NT2/D1 (cell line): ENCODE measurements at regions not wholly inside any gene's neighbourhood (a gene's known extent, or its start where the extent isn't known, plus 50 kb on each side); places are given as distances from the start of the nearest gene placed in this dataset.

ENCODE experiments used
- DNase-seq: peaks from one replicate; pipeline ENCODE4 v3.0.0-alpha.2; 2011; ENCODE audit warnings: low read depth, low spot score
- H3K27me3 ChIP-seq: 2 replicates; pipeline ENCODE4 v1.6.0; 2011; ENCODE audit warnings: mild to moderate bottlenecking; ENCODE audit not compliant: insufficient read length, insufficient read depth
- H3K36me3 ChIP-seq: 2 replicates; pipeline ENCODE4 v1.6.1; 2011; ENCODE audit warnings: mild to moderate bottlenecking, low read length, mixed read lengths; ENCODE audit not compliant: insufficient read depth, insufficient read length
- H3K4me1 ChIP-seq: 2 replicates; pipeline ENCODE4 v1.5.1; 2011; ENCODE audit not compliant: insufficient read depth, insufficient read length
- H3K4me3 ChIP-seq: 2 replicates; pipeline ENCODE4 v1.5.1; 2011; ENCODE audit warnings: low read depth; ENCODE audit not compliant: insufficient read length
- H3K9ac ChIP-seq: 2 replicates; pipeline ENCODE4 v1.6.0; 2011; ENCODE audit warnings: low read depth; ENCODE audit not compliant: insufficient read length
- H3K9me3 ChIP-seq: 2 replicates; pipeline ENCODE4 v1.5.1; 2011; ENCODE audit warnings: mild to moderate bottlenecking, low read length; ENCODE audit not compliant: insufficient read depth
- SUZ12 ChIP-seq: IDR thresholded peaks from 2 replicates; pipeline ENCODE4 v1.6.1; 2011; ENCODE audit not compliant: insufficient read length, insufficient read depth; ENCODE audit errors: extremely low read depth
- YY1 ChIP-seq: IDR thresholded peaks from 2 replicates; pipeline ENCODE4 v1.6.1; 2011; ENCODE audit not compliant: insufficient read length, insufficient read depth
- ZNF274 ChIP-seq: IDR thresholded peaks from 2 replicates; pipeline ENCODE4 v1.6.1; 2011; ENCODE audit warnings: mild to moderate bottlenecking, low read depth, low read length

DNA sequence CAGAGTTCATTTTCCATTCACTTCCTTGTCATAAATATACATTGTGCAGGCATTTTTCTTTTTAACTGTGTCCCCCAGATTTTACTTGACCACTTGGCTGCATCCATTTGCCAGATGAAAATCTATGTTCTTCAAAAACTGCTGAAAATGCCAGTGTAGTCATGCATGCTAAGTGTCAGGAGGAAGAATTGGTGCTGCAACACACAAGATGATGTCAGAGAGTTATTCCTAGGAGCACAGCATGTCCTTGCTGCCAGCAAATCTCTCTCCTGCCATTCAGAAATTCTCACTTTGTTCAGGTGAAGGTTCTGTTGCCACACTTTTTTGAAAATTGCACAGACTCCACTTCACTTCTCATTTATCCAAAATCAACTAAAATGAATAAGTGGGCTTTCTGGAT lies 106.4 kb upstream of the MAGI3 start:
- TF ChIP-seq SUZ12 (no peak), YY1 (no peak), ZNF274 (no peak)
- Histone ChIP-seq H3K27me3 (no peaks in the 10 kb centered on the region), H3K4me3 (no peak overlapping the region), H3K4me1 (no peaks in the 10 kb centered on the region), H3K9me3 (no peaks in the 10 kb centered on the region), H3K9ac (no peak overlapping the region), H3K36me3 (no peaks in the 10 kb centered on the region)
- DNase-seq: no peak

DNA sequence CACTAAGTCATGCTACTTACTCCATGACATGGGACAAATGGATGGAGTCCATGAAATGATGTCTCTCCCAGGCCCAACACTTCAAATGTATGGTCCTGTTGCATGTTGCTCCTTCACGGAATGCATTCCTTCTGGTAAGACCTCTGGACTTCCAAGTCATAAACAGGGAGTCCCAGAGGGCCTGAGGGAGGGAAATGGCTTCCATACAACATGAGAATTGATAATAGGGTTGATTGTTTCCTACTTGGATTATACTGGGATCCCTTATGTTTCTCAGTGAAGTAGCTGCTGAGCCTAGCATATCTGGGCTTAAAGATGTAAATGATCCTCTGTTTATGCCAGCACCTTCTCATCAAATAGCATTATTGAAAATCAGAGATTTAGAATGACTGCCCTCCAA lies 104.2 kb upstream of the MAGI3 start:
- no peak for TF ChIP-seq ZNF274
- TF ChIP-seq SUZ12: no peak
- no peak for TF ChIP-seq YY1
- DNase-seq: no peak
- no peaks in the 10 kb centered on the region for H3K4me1 ChIP-seq
- no peaks in the 10 kb centered on the region for H3K27me3 ChIP-seq
- H3K9me3 ChIP-seq: no peaks in the 10 kb centered on the region
- no peak overlapping the region for H3K9ac ChIP-seq
- H3K4me3 ChIP-seq: no peak overlapping the region
- no peaks in the 10 kb centered on the region for H3K36me3 ChIP-seq

DNA sequence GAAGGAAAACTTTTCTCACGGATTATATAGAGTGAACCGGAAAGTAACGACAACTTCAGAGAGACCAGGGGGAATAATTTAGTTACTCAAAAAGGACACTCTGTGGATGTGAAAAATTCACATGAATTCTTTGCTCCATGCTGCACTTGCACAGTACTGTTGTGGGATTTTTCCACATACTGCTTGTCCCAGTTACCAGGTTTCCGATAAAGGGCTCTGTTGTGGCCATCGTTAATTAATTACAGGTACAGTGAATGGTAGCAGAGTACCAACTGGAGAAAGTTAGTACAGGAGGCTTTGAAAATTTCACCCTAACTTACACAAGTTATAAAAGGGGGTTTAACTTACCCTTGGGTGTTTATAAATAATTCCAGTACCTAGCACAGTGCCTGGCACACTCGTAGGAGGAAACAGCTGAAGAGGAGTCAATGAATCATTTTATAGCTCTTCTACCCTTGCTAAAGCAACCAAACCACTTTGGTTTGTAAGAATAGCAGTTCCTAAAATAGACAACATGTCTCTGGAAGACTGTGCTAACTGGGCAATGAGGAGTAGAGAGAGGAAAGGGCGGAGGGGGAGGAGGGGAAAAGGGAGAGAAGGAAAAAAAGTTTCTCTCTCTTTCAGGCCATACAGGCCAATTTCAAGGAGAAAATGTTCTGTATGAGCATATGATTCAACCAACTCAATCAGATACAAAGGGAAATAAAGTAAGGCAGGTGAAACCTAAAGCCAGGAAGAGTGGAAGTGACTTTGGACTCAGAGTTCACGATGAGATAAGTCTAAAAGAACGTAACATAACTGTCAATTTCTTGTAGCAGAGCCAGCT lies 98.3 kb upstream of the MAGI3 start:
- no peaks in the 10 kb centered on the region for H3K4me1 ChIP-seq
- no peak for DNase-seq
- H3K9me3 ChIP-seq: no peaks in the 10 kb centered on the region
- no peak overlapping the region for H3K4me3 ChIP-seq
- H3K27me3 ChIP-seq: no peaks in the 10 kb centered on the region
- H3K36me3 ChIP-seq: no peaks in the 10 kb centered on the region
- no peak overlapping the region for H3K9ac ChIP-seq
- TF ChIP-seq YY1: no peak
- TF ChIP-seq ZNF274: no peak
- TF ChIP-seq SUZ12: no peak

DNA sequence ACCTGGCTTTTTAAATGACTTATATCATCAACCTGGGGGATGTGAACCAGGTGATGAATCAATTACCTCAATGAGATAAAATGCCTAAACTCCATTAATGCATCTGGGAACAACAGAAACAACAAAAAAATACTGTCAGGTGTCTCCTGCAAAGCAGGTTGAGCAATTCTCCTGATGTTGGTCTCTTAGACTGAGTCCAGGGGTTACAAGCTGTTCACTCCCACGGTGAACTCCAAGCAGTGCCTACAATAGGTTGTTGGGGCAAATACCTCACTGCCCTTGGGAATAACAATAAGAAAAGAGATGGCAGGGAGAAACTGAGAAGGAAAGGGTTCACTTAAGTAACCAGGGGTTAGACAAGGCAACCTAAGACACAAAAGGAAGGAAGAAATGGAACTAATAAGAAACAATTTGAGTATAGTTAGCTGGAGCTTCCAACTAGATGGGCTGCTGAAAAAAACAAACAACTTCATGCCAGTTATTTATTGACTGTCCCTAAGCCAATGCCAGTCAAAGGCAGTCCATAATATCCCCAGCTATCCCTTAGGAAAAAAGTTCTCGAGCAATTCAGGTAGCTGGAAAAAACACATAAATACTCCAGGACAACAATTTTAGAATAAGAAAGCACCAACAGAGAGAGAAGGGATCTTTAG lies 97.6 kb upstream of the MAGI3 start:
- TF ChIP-seq SUZ12 (no peak), YY1 (no peak), ZNF274 (no peak)
- H3K27me3 ChIP-seq: no peaks in the 10 kb centered on the region
- DNase-seq: no peak
- H3K36me3 ChIP-seq: no peaks in the 10 kb centered on the region
- H3K4me3 ChIP-seq: no peak overlapping the region
- no peaks in the 10 kb centered on the region for H3K4me1 ChIP-seq
- no peaks in the 10 kb centered on the region for H3K9me3 ChIP-seq
- no peak overlapping the region for H3K9ac ChIP-seq

- Histone ChIP-seq H3K4me3 (no peak overlapping the region), H3K4me1 (no peaks in the 10 kb centered on the region), H3K9ac (no peak overlapping the region), H3K36me3 (no peaks in the 10 kb centered on the region), H3K9me3 (no peaks in the 10 kb centered on the region), H3K27me3 (no peaks in the 10 kb centered on the region)
- DNase-seq: no peak
- no peak for TF ChIP-seq ZNF274
- TF ChIP-seq YY1: no peak
- no peak for TF ChIP-seq SUZ12
Observed at GRCh38 chr1:113293256-113293626, 97.1 kb upstream of the MAGI3 start.

DNA sequence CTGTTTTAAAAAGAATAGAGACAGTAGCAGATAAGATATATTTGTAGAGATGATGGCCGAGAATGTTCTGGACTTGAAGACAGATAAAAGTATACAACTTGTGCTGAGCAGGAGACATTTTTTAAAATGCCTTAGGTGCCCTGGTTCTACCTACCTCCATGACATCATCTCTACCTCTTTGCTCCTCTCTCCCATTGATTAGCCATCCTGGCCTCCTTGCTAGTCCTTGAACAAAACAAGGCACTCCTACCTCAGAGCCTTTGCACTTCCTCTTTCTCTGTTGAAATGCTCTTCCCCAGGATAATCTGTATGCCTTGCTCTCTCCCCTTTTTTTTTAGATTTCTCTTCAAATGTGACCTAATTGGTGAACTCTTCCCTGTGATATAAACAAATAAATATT lies 92.6 kb upstream of the MAGI3 start:
- Histone ChIP-seq H3K36me3 (no peaks in the 10 kb centered on the region), H3K9me3 (no peaks in the 10 kb centered on the region), H3K9ac (no peak overlapping the region), H3K27me3 (no peaks in the 10 kb centered on the region), H3K4me3 (no peak overlapping the region), H3K4me1 (no peaks in the 10 kb centered on the region)
- no peak for TF ChIP-seq SUZ12
- no peak for TF ChIP-seq YY1
- no peak for TF ChIP-seq ZNF274
- no peak for DNase-seq

DNA sequence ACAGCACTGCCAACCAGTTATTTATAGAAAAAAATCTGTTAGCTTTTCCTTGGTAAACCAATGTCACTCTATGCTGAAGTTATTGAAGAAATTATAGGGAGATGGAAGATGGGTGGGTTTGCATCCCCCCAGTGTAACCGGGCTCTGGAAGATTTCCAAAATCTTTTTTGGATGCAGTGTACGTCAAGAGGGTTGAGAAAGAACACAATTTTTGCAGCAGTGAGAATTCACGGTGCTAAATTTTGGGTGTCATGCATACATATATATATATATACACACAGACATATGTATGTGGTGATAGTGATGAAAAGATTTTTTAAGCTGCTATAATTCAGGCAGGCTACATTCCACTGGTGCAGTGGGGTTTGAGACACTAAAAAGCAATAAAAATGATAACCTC lies 91.4 kb upstream of the MAGI3 start:
- no peak for DNase-seq
- Histone ChIP-seq H3K9me3 (no peaks in the 10 kb centered on the region), H3K4me3 (no peak overlapping the region)

More for the DNA sequence above, 91.4 kb upstream of the MAGI3 start:
- no peaks in the 10 kb centered on the region for H3K4me1 ChIP-seq
- no peaks in the 10 kb centered on the region for H3K27me3 ChIP-seq
- no peaks in the 10 kb centered on the region for H3K36me3 ChIP-seq
- no peak overlapping the region for H3K9ac ChIP-seq
- no peak for TF ChIP-seq YY1
- TF ChIP-seq SUZ12: no peak
- no peak for TF ChIP-seq ZNF274
